ENCODE measurements at regions not wholly inside any gene's neighbourhood (a gene's known extent, or its start where the extent isn't known, plus 50 kb on each side); places are given as distances from the start of the nearest gene placed in this dataset.

DNA sequence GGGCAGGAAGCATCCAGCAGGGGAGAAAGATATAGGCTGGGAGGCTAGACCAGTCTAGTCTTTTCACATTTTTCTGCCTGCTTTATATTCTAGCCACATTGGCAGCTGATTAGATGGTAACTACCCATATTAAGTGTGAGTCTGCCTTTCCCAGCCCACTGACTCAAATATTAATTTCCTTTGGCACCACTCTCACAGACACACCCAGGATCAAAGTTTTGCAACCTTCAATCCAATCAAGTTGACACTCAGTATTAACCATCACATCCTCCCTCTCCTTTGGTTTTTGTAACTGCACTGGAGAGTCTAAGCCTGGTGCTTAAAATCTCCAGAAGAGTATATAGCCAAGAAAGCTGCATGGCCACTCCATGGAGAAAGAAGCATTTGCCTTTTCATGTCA is 560.4 kb downstream of the GRXCR1 start:
- BruUV-seq (replicated peaks): no TSS peak
- Histone ChIP-seq H3K9me3 (ENCODE audit: low read depth, low read length, poor library complexity, severe bottlenecking) (peaks cover 9% of the 10 kb centered on the region), H3K4me3 (ENCODE audit: low read depth, low read length, poor library complexity, severe bottlenecking) (no peak overlapping the region), H3K4me1 (ENCODE audit: insufficient read depth, low read length, poor library complexity, severe bottlenecking) (no peaks in the 10 kb centered on the region), H3K27ac (ENCODE audit: low read depth, low read length, poor library complexity, severe bottlenecking) (no peak overlapping the region), H3K27me3 (replicated peaks; ENCODE audit: insufficient read depth, low read depth, low read length, poor library complexity) (no peaks in the 10 kb centered on the region), H3K36me3 (ENCODE audit: insufficient read depth, low read length, poor library complexity, severe bottlenecking) (no peaks in the 10 kb centered on the region)
- CTCF ChIA-PET: no interaction called here
- TF ChIP-seq EZH2 (IDR thresholded peaks at IDR 0.05; ENCODE audit: borderline replicate concordance, low read depth, low read length, poor library complexity, severe bottlenecking): no peak
- intact Hi-C loops (cut with micrococcal nuclease; ENCODE audit: unreplicated experiment): no loop called here
- POLR2A ChIA-PET (ENCODE audit: low non-redundant PET): no interaction called here
- DNase-seq (ENCODE audit: low spot score): no peak

DNA sequence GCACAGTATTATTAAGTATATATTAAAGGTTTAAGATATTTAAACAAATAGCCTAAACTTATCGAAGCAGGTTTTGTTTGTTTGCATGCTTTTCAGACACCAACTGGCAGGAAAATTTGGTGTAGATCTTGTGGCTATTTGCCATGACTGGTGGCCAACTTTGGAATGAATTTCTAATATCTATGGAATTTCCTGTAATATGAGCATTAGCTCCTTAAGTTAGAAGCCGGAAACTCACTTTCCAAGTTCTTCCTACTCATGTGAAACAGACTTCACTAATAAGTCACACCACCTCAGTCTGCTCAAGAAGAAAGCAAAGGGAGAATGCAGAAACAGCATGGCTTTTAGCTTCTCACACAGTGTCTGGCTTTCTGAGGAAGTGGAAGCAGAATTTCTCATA is 563.9 kb downstream of the GRXCR1 start:
- no TSS peak for BruUV-seq (replicated peaks)
- Histone ChIP-seq H3K4me3 (ENCODE audit: low read depth, low read length, poor library complexity, severe bottlenecking) (no peak overlapping the region), H3K9me3 (ENCODE audit: low read depth, low read length, poor library complexity, severe bottlenecking) (peaks cover 22% of the 10 kb centered on the region), H3K4me1 (ENCODE audit: insufficient read depth, low read length, poor library complexity, severe bottlenecking) (no peaks in the 10 kb centered on the region), H3K27me3 (replicated peaks; ENCODE audit: insufficient read depth, low read depth, low read length, poor library complexity) (no peaks in the 10 kb centered on the region), H3K36me3 (ENCODE audit: insufficient read depth, low read length, poor library complexity, severe bottlenecking) (no peaks in the 10 kb centered on the region), H3K27ac (ENCODE audit: low read depth, low read length, poor library complexity, severe bottlenecking) (no peak overlapping the region)
- TF ChIP-seq EZH2 (IDR thresholded peaks at IDR 0.05; ENCODE audit: borderline replicate concordance, low read depth, low read length, poor library complexity, severe bottlenecking): no peak
- no peak for TF ChIP-seq CTCF (conservative IDR thresholded peaks at IDR 0.05; ENCODE audit: low read depth, low read length)
- no peak for DNase-seq (ENCODE audit: low spot score)
- POLR2A ChIA-PET (ENCODE audit: low non-redundant PET): no interaction called here
- intact Hi-C loops (cut with micrococcal nuclease; ENCODE audit: unreplicated experiment): no loop called here
- CTCF ChIA-PET: no interaction called here

DNA sequence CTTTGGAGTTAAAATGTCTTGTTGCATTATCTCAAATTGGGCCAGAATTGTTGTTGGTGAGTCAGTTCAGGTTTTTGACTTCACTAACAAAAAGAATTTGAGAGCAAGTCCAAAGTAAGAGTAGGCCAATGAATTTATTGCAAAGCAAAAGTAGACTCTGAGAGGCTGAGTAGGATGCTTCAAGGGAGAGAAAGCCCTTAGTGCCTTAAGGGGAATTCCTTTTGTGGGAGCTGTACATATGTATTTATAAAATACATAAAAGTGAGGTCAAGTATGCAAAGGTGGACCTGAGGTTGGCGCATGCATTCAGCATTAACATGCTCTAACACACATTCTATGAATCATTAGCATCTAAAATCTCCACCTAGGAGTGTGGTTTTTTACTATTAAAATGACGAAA is 565.4 kb downstream of the GRXCR1 start:
- no peaks in the 10 kb centered on the region for H3K4me1 ChIP-seq (ENCODE audit: insufficient read depth, low read length, poor library complexity, severe bottlenecking)
- no peaks in the 10 kb centered on the region for H3K36me3 ChIP-seq (ENCODE audit: insufficient read depth, low read length, poor library complexity, severe bottlenecking)
- ChIA-PET CTCF (no interaction called here), POLR2A (ENCODE audit: low non-redundant PET) (no interaction called here)
- H3K27ac ChIP-seq (ENCODE audit: low read depth, low read length, poor library complexity, severe bottlenecking): no peak overlapping the region
- DNase-seq (ENCODE audit: low spot score): no peak
- intact Hi-C loops (cut with micrococcal nuclease; ENCODE audit: unreplicated experiment): no loop called here
- peaks cover 22% of the 10 kb centered on the region for H3K9me3 ChIP-seq (ENCODE audit: low read depth, low read length, poor library complexity, severe bottlenecking)
- no TSS peak for BruUV-seq (replicated peaks)
- no peak overlapping the region for H3K4me3 ChIP-seq (ENCODE audit: low read depth, low read length, poor library complexity, severe bottlenecking)
- H3K27me3 ChIP-seq (replicated peaks; ENCODE audit: insufficient read depth, low read depth, low read length, poor library complexity): no peaks in the 10 kb centered on the region
- TF ChIP-seq EZH2 (IDR thresholded peaks at IDR 0.05; ENCODE audit: borderline replicate concordance, low read depth, low read length, poor library complexity, severe bottlenecking) (no peak), CTCF (conservative IDR thresholded peaks at IDR 0.05; ENCODE audit: low read depth, low read length) (no peak)

DNA sequence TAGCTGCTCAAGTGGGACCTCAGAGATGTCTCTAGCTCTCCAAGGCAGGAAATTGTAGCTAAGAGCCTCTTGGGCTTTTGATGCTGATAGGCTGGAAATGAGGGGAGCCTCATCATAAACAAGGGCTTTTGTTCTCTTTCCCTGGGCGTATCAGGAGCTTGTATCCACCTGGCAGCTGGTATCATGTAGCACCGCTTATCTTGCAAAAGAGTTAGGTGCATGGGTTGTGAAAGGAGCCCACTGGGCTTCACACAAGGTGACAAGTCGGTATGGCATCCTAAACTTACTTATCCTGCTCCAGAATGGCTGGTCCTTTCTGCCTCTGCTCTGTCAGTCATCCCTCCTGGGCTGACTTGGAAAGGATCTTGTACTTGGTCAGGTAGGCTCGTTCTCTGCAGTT is 565.8 kb downstream of the GRXCR1 start:
- CTCF ChIA-PET: no interaction called here
- intact Hi-C loops (cut with micrococcal nuclease; ENCODE audit: unreplicated experiment): no loop called here
- TF ChIP-seq CTCF (conservative IDR thresholded peaks at IDR 0.05; ENCODE audit: low read depth, low read length): no peak
- TF ChIP-seq EZH2 (IDR thresholded peaks at IDR 0.05; ENCODE audit: borderline replicate concordance, low read depth, low read length, poor library complexity, severe bottlenecking): no peak

More for the DNA sequence above, 565.8 kb downstream of the GRXCR1 start:
- POLR2A ChIA-PET (ENCODE audit: low non-redundant PET): no interaction called here
- DNase-seq (ENCODE audit: low spot score): no peak
- Histone ChIP-seq H3K4me3 (ENCODE audit: low read depth, low read length, poor library complexity, severe bottlenecking) (no peak overlapping the region), H3K9me3 (ENCODE audit: low read depth, low read length, poor library complexity, severe bottlenecking) (peaks cover 22% of the 10 kb centered on the region), H3K27me3 (replicated peaks; ENCODE audit: insufficient read depth, low read depth, low read length, poor library complexity) (no peaks in the 10 kb centered on the region), H3K36me3 (ENCODE audit: insufficient read depth, low read length, poor library complexity, severe bottlenecking) (no peaks in the 10 kb centered on the region), H3K27ac (ENCODE audit: low read depth, low read length, poor library complexity, severe bottlenecking) (no peak overlapping the region), H3K4me1 (ENCODE audit: insufficient read depth, low read length, poor library complexity, severe bottlenecking) (no peaks in the 10 kb centered on the region)
- BruUV-seq (replicated peaks): no TSS peak
